Ammon's horn (tissue), 1 donor: ENCODE measurements at regions not wholly inside any gene's neighbourhood (a gene's known extent, or its start where the extent isn't known, plus 50 kb on each side); places are given as distances from the start of the nearest gene placed in this dataset.

Experiments used
- DNase-seq: peaks from one replicate; pipeline ENCODE4 v3.0.0-alpha.2; 2016; ENCODE audit warnings: low spot score

DNA sequence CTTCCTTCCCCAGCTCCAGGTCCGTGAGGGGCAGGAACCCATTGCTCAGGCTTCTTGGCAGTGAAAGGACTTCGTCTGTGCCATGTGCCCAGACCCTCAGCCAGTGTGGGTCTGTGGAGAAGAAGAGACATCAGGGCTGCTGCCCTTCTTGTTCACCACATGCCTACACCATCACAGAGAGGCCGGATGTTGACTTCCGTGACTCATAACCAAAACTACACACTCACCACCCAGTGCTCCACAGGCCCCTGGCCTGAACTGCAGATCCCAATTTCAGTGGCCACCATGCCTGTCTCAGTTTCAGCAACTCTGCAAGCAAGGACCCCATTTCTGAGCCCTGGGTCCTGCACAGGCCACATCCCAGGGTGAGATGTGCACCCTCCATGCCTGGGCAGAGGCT is 332.6 kb upstream of the SALL3 start:
- no peak for DNase-seq

DNA sequence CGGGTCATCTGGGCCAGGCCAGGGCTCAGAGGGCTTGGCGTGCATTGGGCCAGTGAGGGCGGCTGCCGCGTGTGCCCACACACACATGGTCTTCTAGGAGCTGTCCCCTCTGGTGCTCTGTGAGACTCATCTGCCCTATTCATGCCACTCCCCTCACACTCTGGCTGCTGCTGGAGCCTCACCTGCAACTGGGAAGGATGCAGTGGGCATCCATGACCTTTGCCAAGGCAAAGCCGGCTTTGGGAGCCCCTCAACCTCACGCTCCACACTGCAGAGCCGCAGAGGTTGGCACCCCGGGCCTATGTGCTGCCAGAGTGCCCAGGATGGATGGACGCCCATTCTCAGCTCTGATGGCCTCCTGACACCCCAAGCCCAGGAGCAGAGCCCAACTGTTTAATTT is 330.2 kb upstream of the SALL3 start:
- DNase-seq, result no peak

DNA sequence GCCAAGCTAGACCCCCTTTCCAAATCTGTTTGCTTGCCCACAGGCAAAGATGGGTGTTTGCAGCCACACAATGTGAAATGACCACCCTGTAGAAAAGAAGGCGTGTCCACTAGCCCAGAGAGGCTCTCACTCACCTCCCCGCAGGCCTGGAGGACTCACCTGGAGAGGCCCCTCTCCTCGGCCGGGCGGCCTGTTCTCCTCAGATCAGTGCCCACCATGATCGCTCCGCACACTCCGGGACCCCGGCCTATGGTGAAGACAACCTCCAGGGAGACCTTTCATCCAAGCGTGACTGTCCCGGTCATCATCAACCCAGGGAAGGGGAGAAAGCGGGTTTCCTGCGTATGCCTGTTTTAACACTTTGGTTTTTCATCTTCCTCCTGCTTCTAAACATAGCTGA is 328.7 kb upstream of the SALL3 start:
- no peak for DNase-seq

DNA sequence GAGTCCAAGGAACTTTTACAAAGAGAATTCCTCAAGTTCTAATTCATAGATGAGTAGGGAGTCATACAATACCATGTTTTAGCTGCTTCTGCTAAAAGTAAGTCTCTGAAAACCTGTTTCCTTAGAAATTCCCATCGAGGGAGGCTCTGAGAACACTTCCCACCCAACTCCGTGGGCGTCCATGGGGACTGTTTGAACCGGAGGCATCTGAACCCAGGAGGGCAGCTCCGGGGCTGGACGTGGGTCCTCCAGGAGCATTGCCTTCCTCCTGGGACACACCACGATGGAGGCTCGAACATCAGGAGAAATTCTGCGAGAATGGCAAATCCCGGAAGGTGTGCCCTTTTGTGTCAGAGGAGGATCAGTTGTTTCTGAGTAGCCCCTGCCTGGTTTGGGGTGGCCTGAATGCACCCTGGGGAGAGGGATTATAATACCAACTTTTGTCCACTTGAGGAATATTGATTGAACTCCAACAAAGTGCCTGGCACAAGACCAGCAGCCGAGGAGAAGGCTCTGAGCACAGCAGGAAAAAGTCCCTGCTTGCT is 327.5 kb upstream of the SALL3 start:
- no peak for DNase-seq

DNA sequence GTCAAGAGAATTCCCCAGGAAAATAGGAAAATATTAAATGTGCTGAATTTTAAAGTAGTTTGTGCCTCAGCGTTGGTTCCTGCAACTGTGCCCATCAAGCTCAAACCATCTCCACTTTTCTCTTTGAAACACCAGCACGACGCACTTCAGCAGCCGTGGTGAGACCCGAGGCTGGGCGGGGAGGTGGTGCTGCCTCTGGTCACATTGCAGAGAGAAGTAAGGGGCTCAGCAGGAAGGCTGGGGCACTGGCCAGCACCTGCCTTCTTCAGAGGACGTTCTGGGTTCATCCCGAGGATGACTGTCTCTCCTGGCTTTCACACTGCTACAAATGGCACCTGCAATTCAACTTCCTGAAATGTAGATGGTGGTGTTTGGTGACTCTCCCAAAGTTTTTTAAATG is 323.7 kb upstream of the SALL3 start:
- DNase-seq, result no peak

DNA sequence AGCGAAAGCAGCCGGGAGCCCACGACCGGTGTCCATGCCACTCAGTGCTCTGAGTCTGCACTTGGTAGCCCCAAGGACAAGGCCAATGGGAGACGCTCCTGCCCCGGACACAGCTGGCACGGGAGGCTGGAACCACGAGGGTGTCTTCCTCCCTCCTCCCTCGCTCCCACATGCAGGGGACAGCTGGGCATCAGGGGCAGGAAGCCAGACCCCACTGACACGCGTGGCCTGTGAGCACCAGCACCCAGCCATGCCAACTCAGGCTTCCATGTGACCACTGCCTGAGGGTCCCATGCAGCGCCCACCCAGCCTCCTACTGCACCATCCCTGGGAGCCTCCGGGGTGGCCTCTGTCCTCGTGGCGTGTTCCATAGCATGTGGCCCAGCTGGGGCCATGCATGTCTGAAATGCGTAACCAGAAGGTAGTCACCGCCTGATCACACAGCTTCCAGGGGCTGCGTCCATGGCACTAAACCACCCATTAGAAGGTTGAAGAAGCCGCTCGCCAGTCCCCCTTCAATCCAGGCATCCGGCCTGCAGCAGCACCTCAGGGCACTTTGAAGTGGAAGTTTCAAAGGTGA is 323.2 kb upstream of the SALL3 start:
- no peak for DNase-seq

DNA sequence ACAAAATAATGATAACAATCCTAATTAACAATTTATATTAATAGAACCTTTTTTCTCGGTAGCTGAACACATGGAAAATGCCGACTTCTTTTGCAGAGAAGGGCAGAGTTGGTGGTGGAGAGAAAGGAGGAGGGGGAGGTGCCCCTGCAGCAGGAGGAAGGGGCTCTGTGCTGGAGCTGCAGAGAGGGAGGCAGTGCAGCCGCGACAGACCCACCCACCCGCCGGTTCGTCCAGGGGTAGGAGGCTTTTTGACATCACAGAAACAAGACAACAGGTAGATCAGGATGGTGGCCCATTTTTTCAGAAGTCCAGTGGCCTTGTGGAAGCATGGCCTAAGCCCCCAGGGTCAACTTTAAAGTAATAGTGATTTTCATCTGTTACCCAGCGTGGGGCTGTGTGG is 321.1 kb upstream of the SALL3 start:
- DNase-seq, result no peak

DNA sequence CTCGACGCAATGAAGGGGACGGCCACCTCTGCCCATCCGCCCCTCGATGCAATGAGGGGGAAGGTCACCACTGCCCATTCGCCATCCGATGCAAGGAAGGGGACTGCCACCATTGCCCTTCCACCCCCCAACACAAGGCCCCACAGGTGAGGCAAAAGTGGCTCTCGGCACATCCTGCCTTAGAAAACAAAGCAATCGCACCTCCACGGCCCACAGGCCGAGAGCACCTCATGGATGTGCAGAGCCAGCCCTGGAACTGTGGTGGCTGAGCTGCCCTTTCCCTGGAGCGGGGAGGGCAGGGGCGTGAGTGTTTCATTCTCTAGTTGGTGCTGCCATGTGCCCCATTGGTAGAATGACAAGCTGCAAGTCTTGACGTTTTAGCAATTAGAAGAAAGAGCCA is 320.6 kb upstream of the SALL3 start:
- no peak for DNase-seq

DNA sequence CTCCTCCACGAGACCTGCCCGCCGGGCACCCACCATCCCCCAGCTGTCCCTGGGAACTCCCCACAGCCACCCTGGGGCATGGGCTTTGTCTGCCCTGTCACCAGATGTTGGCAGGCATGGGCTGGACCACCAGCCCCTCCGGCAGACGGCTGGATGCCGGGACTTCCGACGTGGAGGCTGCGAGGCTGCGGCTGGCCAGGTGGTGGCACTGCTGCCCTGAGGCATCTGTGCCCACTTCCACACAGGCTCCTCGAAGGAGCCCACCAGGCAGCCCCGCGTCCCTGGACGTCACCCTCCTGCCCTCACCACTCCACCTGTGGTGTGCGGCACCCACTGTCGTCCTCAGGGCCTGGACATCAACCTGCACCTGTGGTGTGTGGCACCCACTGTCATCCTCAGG is 319.9 kb upstream of the SALL3 start:
- peak; percentile 32 for DNase-seq

DNA sequence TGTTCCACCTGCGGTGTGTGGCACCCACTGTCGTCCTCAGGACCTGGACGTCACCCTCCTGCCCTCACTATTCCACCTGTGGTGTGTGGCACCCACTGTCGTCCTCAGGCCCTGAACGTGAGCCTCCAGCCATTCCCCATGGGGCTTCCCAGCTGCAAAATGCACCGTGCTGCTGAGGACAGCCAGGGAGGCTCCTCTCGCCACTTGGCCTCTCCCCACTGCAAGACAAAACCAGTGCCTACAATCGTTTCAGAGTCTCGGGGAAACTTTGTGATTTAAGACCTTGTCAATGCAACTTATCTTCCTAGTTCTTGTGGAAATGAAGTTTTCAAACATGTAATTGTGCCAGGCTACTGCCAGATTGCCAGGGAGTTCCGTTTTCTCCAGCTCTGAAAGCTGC is 319.3 kb upstream of the SALL3 start:
- no peak for DNase-seq

DNA sequence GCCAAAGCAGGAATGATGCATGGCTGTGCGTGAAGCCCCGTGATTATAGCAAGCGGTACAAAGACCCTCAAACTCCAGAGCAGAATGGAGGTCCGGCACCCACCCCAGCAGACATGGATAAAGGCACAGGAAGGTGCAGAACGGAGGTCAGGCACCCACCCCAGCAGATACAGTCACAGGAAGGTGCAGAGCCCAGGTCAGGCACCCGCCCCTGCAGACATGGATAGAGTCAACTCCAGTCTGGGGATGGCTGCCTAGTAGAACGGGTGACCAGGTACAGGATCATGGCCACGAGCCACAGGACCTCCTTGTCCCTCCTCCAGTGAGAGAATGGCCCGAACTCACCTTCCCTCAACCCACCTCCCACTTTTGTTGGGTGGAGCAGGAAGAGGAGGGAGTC is 318.3 kb upstream of the SALL3 start:
- DNase-seq, result no peak

DNA sequence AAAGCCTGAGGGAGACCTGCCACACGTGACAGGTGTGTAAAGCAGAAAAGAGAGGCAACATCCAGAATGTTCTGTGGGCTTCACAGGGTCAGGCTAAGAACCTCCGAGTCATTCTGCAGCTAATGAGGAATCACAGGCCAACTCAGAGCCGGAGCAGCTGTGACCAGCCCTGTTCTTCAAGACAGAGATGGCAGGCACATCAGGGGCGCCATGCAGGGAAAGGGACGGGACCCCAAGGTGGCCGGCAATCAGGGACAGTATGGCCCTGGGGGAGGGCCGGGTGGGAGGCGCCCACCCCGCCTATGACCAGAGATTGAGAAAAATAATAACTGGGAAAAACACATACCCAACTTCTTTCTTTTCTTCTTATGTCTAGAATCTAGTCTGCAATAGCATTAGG is 316.7 kb upstream of the SALL3 start:
- no peak for DNase-seq

DNA sequence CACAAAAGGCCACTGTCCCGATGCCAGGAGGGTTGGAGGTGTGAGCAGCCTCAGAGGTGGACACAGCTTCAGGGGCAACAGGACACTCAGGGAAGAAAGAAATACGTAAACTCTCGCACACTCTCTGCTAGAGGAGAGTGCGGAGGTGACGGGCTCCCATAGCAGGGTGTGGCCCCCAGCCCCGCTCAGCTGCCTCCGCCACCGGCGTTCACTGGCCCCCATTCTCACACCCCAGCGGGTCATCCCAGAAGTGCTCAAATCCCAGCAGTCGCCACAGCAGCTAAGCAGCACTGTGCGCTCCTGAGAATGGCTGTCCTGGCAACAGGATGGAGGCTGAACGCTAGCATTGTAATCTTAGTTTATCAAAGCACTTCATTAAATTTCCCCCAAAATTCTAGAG is 315.6 kb upstream of the SALL3 start:
- DNase-seq, result no peak

DNA sequence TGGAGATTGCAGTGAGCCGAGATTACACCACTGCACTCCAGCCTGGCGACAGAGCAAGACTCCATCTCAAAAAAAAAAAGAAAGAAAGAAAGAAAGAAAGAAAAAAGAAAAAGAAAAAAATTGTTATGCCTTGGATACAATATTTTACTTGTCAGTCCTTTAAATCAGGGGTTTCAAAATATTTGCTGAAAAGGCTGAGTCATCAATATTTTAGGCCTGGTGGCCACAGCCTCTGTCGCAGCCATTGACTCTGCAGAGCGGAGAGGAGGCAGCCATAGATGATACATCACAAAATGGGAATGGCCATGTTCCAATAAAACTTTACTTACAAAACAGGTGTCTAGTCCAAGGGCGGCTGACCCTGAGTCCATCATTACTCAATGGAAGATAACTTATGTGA is 314.8 kb upstream of the SALL3 start:
- no peak for DNase-seq

DNA sequence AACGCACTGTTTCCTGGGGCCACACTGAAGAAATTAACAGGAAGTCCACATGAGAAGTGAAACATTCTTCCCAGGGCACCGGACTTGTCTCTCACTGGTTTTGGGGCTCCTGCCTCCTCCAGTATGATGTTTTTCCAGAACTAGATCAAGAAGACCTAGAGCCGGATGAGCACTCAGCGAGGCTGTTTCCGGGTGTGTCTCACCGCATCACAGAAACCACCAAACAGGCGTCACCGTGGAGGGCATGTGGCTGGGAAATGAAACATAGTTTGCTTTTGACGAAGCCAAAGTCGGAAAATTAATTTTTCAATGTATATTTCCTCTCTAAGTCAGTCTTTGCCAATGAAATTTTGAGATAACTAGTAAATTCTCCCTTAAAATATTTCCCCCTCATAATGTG is 314.0 kb upstream of the SALL3 start:
- DNase-seq, result no peak

DNA sequence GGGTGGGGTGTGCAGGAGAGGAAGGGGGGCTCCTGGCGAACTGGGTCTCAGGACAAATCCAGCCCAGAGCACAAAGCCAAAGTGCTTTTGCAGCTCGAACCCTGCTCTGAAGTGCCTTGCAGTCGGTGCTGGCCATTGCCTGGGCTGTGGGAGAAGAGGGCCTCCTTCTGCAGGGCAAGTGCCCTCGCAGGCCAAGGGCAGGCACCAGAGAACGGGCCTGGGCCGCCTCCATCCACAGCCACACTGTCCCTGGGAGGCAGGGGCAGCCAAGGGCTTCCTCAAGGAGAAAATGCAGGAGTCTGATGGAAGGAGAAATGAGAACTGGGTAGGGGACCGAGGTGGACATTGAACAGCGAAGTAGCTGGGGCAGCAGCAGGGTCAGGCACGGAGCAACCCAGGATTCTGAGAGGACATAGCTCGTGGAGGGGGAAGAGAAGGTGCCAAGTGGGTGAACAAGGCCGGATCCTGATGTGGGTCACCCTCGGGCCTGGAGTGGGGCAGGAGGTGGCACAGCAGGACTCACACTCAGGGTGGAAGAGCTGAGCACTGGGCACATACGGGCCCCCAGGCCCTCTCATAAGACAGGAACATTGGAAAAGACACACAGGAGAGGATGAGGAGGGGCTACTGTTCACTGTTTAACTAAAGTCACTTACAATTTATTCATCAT is 312.8 kb upstream of the SALL3 start:
- DNase-seq, result no peak

DNA sequence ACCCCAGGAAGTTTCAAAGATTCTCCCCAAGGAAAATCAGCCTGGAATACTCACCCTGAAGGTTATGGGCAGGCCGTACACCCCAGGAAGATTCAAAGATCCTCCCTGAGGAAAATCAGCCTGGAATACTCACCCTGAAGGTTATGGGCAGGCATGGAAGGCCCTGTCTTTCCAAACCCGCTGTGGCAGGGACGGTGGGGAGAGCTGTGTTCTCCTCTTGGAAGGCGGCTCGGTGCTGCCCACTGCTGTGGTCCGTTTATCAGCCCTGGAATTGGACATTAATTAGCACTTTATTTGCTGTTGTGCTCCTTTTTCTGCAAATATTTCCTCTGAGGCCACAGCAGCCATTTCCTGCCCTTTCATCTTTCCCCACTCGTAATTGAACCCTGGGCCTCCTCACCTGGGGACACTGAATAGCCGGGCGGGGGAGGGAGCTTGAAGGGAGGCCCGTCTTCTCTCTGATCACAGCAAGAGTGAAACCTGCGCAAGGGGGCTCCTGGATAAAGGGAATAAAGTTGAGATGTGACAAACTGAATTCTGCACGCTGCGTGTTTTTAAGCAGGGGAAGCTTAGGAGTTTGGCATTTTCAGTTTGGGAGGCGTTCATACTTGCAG is 308.7 kb upstream of the SALL3 start:
- no peak for DNase-seq

DNA sequence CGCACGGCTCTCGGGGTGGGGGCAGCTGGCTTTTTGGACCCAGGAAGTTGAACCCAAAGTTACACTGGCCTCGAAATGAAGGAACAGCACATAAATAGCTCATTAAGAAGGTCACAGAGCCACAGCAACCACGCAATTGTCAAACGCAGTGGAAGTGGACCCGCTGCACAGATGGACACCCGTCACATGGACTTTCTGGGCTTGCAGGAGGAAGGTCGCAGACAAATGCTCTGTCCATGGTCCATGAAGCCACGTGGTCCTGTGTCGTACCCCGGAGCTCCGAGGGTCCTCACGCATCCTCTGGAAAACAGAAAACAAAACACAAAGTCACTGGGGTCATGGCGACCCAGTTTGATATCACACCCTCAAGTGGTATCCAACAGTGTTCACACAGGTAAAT is 308.1 kb upstream of the SALL3 start:
- no peak for DNase-seq

DNA sequence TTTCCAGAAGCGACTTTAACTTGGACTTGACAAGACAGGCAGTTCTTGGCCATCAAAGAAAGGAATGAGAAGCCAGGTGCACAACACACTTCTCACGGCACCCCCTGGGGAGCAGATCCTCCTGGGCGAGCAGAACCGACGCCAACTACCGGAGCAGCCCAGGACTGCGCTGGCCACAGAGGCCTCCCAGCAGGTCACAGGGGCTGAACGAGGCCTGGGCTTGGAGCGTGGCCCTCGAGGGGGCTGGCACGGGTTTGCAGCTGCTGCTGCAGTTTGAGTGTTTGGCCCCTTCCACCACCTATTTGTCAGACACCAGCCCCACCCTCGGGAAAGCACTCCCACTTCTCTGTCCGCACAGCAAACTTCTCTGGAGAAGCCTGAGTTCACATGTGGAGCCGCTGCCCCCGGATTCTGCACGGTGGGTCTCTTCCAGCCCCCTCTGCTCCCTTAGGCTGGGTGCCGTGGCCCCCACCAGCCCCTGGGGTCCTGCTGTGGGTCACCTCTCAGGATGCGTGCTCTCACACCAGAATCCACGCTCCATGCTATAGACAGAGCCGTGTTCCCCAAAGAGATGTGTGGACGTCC is 306.7 kb upstream of the SALL3 start:
- DNase-seq, result no peak

DNA sequence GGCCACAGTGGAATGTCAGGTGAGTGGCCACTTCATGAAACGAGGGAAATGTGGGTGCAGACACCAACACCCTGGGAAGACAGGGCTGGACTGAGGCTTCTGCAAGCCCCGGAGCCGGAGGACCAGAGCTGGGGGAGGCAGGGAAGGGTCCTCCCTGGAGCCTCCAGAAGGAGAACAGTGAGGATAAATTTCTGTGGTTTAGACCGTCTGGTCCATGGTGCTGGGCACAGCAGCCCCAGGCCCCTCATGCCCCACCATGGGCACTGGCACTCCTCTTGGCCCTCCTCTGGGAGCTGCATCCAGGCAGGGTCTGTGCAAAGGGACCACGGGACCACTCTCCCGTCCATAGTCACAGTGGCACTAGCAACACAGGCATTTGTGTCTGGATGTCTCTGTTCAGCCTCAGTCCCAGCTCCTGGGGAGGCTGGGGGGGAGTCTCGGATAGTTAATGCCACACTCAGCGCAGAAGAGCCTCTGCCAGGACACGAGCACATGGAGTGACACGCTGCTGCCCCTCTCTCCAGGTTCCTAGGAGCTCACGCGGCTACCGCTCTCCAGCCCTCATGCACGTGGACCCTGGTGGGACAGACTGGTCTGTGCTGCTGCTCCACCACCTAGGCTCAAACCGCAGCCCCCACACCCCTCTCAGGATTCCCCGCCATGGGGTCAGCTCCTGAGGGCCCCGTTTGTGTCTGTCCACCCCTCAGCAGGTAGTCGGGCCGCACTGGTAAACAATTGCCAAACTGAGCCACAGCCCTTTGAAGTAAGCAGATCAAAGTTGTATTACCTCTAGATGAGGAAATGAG is 305.9 kb upstream of the SALL3 start:
- no peak for DNase-seq

DNA sequence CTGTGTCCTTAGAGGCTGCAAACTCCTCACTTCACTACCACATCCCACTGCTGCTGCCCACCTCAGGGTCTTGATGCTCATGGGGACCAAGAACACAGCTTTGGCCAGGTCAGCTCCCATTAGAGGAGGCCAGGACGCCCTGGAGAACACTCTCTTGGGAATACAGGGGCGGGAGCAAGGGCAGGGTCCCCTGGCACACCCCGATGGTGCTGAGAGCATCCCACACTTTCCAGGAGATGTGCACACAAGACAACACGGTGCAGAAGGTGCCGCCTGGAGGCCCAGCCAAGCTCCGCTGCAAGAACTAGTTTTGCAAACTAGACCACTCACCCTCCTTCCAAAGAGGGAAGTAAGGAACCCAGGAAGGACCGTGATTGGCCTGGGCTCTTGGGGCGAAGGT is 304.4 kb upstream of the SALL3 start:
- no peak for DNase-seq
